ENCODE measurements at regions not wholly inside any gene's neighbourhood (a gene's known extent, or its start where the extent isn't known, plus 50 kb on each side); places are given as distances from the start of the nearest gene placed in this dataset.

- peaks cover 11% of the 10 kb centered on the region for H3K9me3 ChIP-seq (ENCODE audit: control insufficient read depth, insufficient read depth, low read length)
- H3K27ac ChIP-seq (ENCODE audit: insufficient read depth, low read length), result no peak overlapping the region
- CTCF ChIA-PET, result no interaction called here
- no peak overlapping the region for H3K56ac ChIP-seq (ENCODE audit: extremely low read depth, insufficient read depth, low read length)
- H4K20me1 ChIP-seq (ENCODE audit: insufficient read depth, low read length), result no peaks in the 10 kb centered on the region
- H3K27me3 ChIP-seq (ENCODE audit: control insufficient read depth, insufficient read depth, low read length), result no peaks in the 10 kb centered on the region
- no peak overlapping the region for H3K9ac ChIP-seq (ENCODE audit: low read depth, low read length)
- TF ChIP-seq POLR2A (IDR thresholded peaks at IDR 0.05; ENCODE audit: low read depth, low read length) (no peak), MXI1 (IDR thresholded peaks at IDR 0.05; ENCODE audit: borderline replicate concordance, low read depth, low read length) (no peak), RAD21 (IDR thresholded peaks at IDR 0.05; ENCODE audit: low read length) (no peak), BHLHE40 (IDR thresholded peaks at IDR 0.05; ENCODE audit: low read depth, low read length) (no peak), USF2 (IDR thresholded peaks at IDR 0.05; ENCODE audit: low read depth, low read length) (no peak), RCOR1 (IDR thresholded peaks at IDR 0.05; ENCODE audit: insufficient replicate concordance, low read length) (no peak), CEBPB (IDR thresholded peaks at IDR 0.05; ENCODE audit: low read depth, low read length) (no peak), RFX5 (IDR thresholded peaks at IDR 0.05; ENCODE audit: low read depth, low read length) (no peak), FOS (IDR thresholded peaks at IDR 0.05; ENCODE audit: low read depth, low read length) (no peak), ELK1 (IDR thresholded peaks at IDR 0.05; ENCODE audit: borderline replicate concordance, low read depth, low read length) (no peak), NFE2L2 (IDR thresholded peaks at IDR 0.05; ENCODE audit: low read depth, low read length) (no peak), SMC3 (IDR thresholded peaks at IDR 0.05; ENCODE audit: low read depth, low read length) (no peak), CTCF (conservative IDR thresholded peaks at IDR 0.05; ENCODE audit: low read depth, low read length) (no peak), MAZ (IDR thresholded peaks at IDR 0.05; ENCODE audit: borderline replicate concordance, low read depth, low read length) (no peak), MAFK (IDR thresholded peaks at IDR 0.05; ENCODE audit: low read depth, low read length) (no peak), CHD1 (IDR thresholded peaks at IDR 0.05; ENCODE audit: low read depth, low read length) (no peak)
- POLR2A ChIA-PET (ENCODE audit: unreplicated experiment), result no interaction called here
- no peak overlapping the region for H3K14ac ChIP-seq (replicated peaks; ENCODE audit: low read depth, low read length)
- intact Hi-C loops (cut with micrococcal nuclease) (no loop called here), in situ Hi-C loops (cut with MboI; ENCODE audit: low sequenced_read_pairs) (no loop called here), dilution Hi-C loops (cut with HindIII; ENCODE audit: low sequenced_read_pairs, unreplicated experiment) (no loop called here)
- no peak overlapping the region for H4K5ac ChIP-seq (ENCODE audit: low read depth, low read length)
- H4K91ac ChIP-seq (ENCODE audit: insufficient read depth, low read depth, low read length), result no peak overlapping the region
- H4K8ac ChIP-seq (ENCODE audit: low read depth in 2 of 2, low read length in 2 of 2), result no peak overlapping the region
- no peak overlapping the region for H3K4me2 ChIP-seq (ENCODE audit: low read depth, low read length)
- no peak overlapping the region for H3K23ac ChIP-seq (ENCODE audit: low read depth, low read length)
- H2AK9ac ChIP-seq (replicated peaks; ENCODE audit: low read depth, low read length, poor library complexity), result no peak overlapping the region
- H2BK120ac ChIP-seq (ENCODE audit: low read depth, low read length), result no peak overlapping the region
- no peaks in the 10 kb centered on the region for H3K36me3 ChIP-seq (ENCODE audit: control insufficient read depth, insufficient read depth, low read length)
- no peaks in the 10 kb centered on the region for H3K9me1 ChIP-seq (ENCODE audit: insufficient read depth, low read length)
- no TSS peak for BruUV-seq (replicated peaks)
- no peak for ATAC-seq (ENCODE audit: low read depth)
- H2BK5ac ChIP-seq (ENCODE audit: low read depth, low read length, poor library complexity, severe bottlenecking), result no peak overlapping the region
- H2AK5ac ChIP-seq (ENCODE audit: low read depth, low read length), result no peak overlapping the region
- no peak overlapping the region for H3K18ac ChIP-seq (ENCODE audit: low read depth, low read length)
- no peak overlapping the region for H2AFZ ChIP-seq (replicated peaks; ENCODE audit: low read length, poor library complexity)
- no peak overlapping the region for H3K4ac ChIP-seq (ENCODE audit: low read depth, low read length)
- no peak overlapping the region for H2BK20ac ChIP-seq (ENCODE audit: low read depth, low read length)
- no peak overlapping the region for H3K4me3 ChIP-seq (ENCODE audit: insufficient read depth, low read depth, low read length)
- WGBS, 2 experiments (ENCODE audit: extremely low coverage in 2 of 2, insufficient read length in 1 of 2), result no CpG with 5 or more reads among the region's 1 CpG
- no peak overlapping the region for H2BK15ac ChIP-seq (ENCODE audit: low read depth, low read length)
- H3K79me1 ChIP-seq (ENCODE audit: low read depth in 1 of 2, low read length in 2 of 2), result no peaks in the 10 kb centered on the region
- H3K4me1 ChIP-seq (ENCODE audit: control insufficient read depth, insufficient read depth, low read length), result no peaks in the 10 kb centered on the region
- no peak for DNase-seq
Observed at GRCh38 chr7:49038821-49039358, 114.5 kb downstream of the CDC14C start.

Measured in IMR-90 (cell line).